RWPE2 (cell line): ENCODE measurements at regions not wholly inside any gene's neighbourhood (a gene's known extent, or its start where the extent isn't known, plus 50 kb on each side); places are given as distances from the start of the nearest gene placed in this dataset.

ENCODE experiments used
- ATAC-seq: fragments of 200-7000 bp; cut with Tn5 transposase; 3 replicates; pipeline ENCODE4 v1.9.1; 2021; ENCODE audit warnings: low read depth
- DNase-seq: peaks from one replicate; pipeline ENCODE4 v3.0.0-alpha.2; 2020; ENCODE audit warnings: low spot score
- H3K27ac ChIP-seq: fragments of 450-650 bp; 2 replicates; pipeline ENCODE4 v1.5.1; 2017; ENCODE audit warnings: mild to moderate bottlenecking; ENCODE audit not compliant: poor library complexity, severe bottlenecking
- H3K27me3 ChIP-seq: fragments of 250-450 bp; sonication (Bioruptor Pico); 2 replicates; pipeline ENCODE4 v1.5.1; 2021; ENCODE audit warnings: mild to moderate bottlenecking, moderate library complexity; ENCODE audit not compliant: insufficient read depth, poor library complexity, severe bottlenecking
- H3K36me3 ChIP-seq: fragments of 250-450 bp; sonication (Bioruptor Pico); 2 replicates; pipeline ENCODE4 v1.5.1; 2020; ENCODE audit warnings: low read depth, mild to moderate bottlenecking, moderate library complexity
- H3K4me1 ChIP-seq: fragments of 250-450 bp; sonication (Bioruptor Pico); 2 replicates; pipeline ENCODE4 v1.5.1; 2021; ENCODE audit warnings: mild to moderate bottlenecking, moderate library complexity; ENCODE audit not compliant: insufficient read depth, poor library complexity, severe bottlenecking
- H3K4me3 ChIP-seq: fragments of 250-450 bp; sonication (Bioruptor Pico); 2 replicates; pipeline ENCODE4 v1.5.1; 2021; ENCODE audit warnings: mild to moderate bottlenecking, moderate library complexity; ENCODE audit not compliant: severe bottlenecking
- H3K9me3 ChIP-seq: fragments of 250-450 bp; sonication (Bioruptor Pico); 2 replicates; pipeline ENCODE4 v1.5.1; 2021; ENCODE audit warnings: mild to moderate bottlenecking, moderate library complexity; ENCODE audit not compliant: severe bottlenecking
- CTCF ChIP-seq: fragments of 450-650 bp; IDR thresholded peaks from one replicate; pipeline ENCODE4 v1.5.1; 2017; ENCODE audit warnings: mild to moderate bottlenecking, moderate library complexity; ENCODE audit not compliant: poor library complexity, severe bottlenecking

GRCh38 chr7:131094685-131095084 lies 233.0 kb upstream of the MKLN1 start:
- no peak for TF ChIP-seq CTCF
- Histone ChIP-seq H3K36me3 (no peaks in the 10 kb centered on the region), H3K4me1 (no peaks in the 10 kb centered on the region), H3K9me3 (peaks cover 2% of the 10 kb centered on the region), H3K27ac (no peak overlapping the region), H3K4me3 (no peak overlapping the region), H3K27me3 (no peaks in the 10 kb centered on the region)
- no peak for DNase-seq
- ATAC-seq = no peak

- Histone ChIP-seq H3K27me3 (no peaks in the 10 kb centered on the region), H3K36me3 (no peaks in the 10 kb centered on the region), H3K4me3 (no peak overlapping the region), H3K9me3 (peaks cover 2% of the 10 kb centered on the region), H3K4me1 (no peaks in the 10 kb centered on the region), H3K27ac (no peak overlapping the region)
- DNase-seq = no peak
- ATAC-seq = no peak
- no peak for TF ChIP-seq CTCF
Measured at GRCh38 chr7:131095346-131095745, 232.3 kb upstream of the MKLN1 start.

DNA sequence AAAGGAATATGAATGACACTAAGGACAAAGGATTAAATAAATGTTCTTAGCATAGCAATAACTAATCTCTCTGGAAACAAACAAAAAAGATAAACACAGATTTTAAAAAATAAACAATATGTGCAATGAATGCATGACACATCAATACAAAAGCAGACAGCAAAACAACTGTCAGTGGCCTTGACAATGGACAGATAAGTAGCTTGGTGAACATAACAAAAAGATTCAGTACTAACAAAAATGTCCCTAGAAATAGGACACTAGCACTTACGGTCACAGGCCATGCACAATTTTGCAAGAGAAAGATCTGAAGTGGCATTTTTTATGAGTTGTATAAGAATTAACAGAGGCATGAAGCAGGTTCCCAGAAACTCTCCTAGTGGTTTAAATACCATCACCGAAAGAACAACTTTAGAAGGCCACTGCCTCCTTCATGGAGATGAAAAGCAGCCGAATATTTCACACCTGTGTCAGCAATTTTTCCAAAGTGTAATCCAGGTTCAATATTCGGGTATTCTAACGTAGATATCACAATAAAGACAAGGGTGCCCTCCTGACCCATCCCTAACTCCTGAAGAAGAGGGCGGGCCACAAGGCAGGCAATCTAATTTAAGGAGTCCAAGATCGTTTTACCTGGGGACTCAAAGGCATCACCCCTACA lies 231.3 kb upstream of the MKLN1 start:
- H3K27ac ChIP-seq = no peak overlapping the region
- DNase-seq (no peak), ATAC-seq (no peak)
- no peaks in the 10 kb centered on the region for H3K27me3 ChIP-seq
- no peak for TF ChIP-seq CTCF
- peaks cover 2% of the 10 kb centered on the region for H3K9me3 ChIP-seq
- H3K4me3 ChIP-seq = no peak overlapping the region
- no peaks in the 10 kb centered on the region for H3K4me1 ChIP-seq
- H3K36me3 ChIP-seq = no peaks in the 10 kb centered on the region

- Histone ChIP-seq H3K9me3 (peaks cover 2% of the 10 kb centered on the region), H3K27me3 (no peaks in the 10 kb centered on the region), H3K27ac (no peak overlapping the region), H3K36me3 (peaks cover 6% of the 10 kb centered on the region; the same call in 1 of the 2 replicates), H3K4me1 (no peaks in the 10 kb centered on the region), H3K4me3 (no peak overlapping the region)
- TF ChIP-seq CTCF = no peak
- DNase-seq (no peak), ATAC-seq (no peak)
Measured at GRCh38 chr7:131097662-131098376, 229.9 kb upstream of the MKLN1 start.

DNA sequence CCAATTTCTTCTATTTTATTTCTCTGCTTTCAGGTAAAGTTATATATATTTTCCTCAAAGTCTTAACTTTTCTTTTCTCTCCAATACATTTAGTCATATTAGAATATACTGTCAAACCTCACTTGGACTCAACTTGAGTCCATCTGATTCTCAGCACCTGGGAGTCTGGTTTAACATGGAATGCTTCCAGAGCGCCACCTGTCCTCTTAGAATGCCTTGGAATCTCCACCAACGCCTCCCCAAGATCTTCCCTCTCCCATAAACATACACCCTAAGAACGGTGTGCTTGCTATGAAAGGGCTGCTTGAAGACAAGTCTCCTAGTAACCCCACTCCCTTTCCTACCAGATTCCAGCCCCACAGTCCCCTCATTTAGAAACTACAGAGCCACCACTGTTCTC lies 229.1 kb upstream of the MKLN1 start:
- Histone ChIP-seq H3K27me3 (no peaks in the 10 kb centered on the region), H3K4me3 (no peak overlapping the region), H3K36me3 (peaks cover 6% of the 10 kb centered on the region; the same call in 1 of the 2 replicates), H3K4me1 (no peaks in the 10 kb centered on the region), H3K9me3 (peaks cover 2% of the 10 kb centered on the region), H3K27ac (no peak overlapping the region)
- no peak for TF ChIP-seq CTCF
- DNase-seq = no peak
- ATAC-seq = no peak
